ENCODE measurements at regions not wholly inside any gene's neighbourhood (a gene's known extent, or its start where the extent isn't known, plus 50 kb on each side); places are given as distances from the start of the nearest gene placed in this dataset.

DNA sequence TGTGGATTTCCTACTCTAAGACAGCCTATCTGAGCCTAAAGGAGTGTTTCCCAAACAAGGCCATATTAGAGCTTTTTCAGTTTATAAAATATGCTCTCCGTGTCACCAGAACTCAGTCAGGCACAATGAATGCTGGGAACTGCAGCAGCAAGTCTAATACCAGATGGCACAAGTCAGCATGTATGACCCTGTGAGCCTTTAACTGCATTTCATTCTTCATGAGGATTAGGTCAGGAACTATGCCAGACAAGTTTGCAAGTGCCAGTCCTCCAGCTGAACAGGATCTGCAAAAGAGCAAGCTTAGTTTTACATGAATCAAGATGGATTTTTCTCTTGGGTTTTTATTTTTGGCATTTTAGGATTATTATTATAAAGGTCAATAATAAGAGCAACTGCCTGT is 66.7 kb upstream of the SAMD5 start:
- no peaks in the 10 kb centered on the region for H3K36me3 ChIP-seq (ENCODE audit: control insufficient read depth, insufficient read depth, low read length)
- no peak overlapping the region for H3K4me3 ChIP-seq (ENCODE audit: insufficient read depth, low read depth, low read length)
- intact Hi-C loops (cut with micrococcal nuclease), result no loop called here
- BruUV-seq (replicated peaks), result no TSS peak
- no peaks in the 10 kb centered on the region for H3K4me1 ChIP-seq (ENCODE audit: control insufficient read depth, insufficient read depth, low read length)
- no peak overlapping the region for H2AK9ac ChIP-seq (replicated peaks; ENCODE audit: low read depth, low read length, poor library complexity)
- H3K23ac ChIP-seq (ENCODE audit: low read depth, low read length), result no peak overlapping the region
- ATAC-seq (ENCODE audit: low read depth), result no peak; the same call in 1 of the 2 replicates
- H2BK20ac ChIP-seq (ENCODE audit: low read depth, low read length), result no peak overlapping the region
- CTCF ChIA-PET, result no interaction called here
- dilution Hi-C loops (cut with HindIII; ENCODE audit: low sequenced_read_pairs, unreplicated experiment), result no loop called here
- H3K18ac ChIP-seq (ENCODE audit: low read depth, low read length), result no peak overlapping the region
- no peaks in the 10 kb centered on the region for H4K20me1 ChIP-seq (ENCODE audit: insufficient read depth, low read length)
- H4K5ac ChIP-seq (ENCODE audit: low read depth, low read length), result no peak overlapping the region
- 0 out of 2 replicates have a peak, but pooled peaks cover 2% of the 10 kb centered on the region for H3K27me3 ChIP-seq (ENCODE audit: control insufficient read depth, insufficient read depth, low read length)
- H2AK5ac ChIP-seq (ENCODE audit: low read depth, low read length), result no peak overlapping the region
- no peaks in the 10 kb centered on the region for H3K9me1 ChIP-seq (ENCODE audit: insufficient read depth, low read length)
- no peak overlapping the region for H4K91ac ChIP-seq (ENCODE audit: insufficient read depth, low read depth, low read length)
- H4K8ac ChIP-seq (ENCODE audit: low read depth in 2 of 2, low read length in 2 of 2), result no peak overlapping the region
- no peak for DNase-seq
- H3K79me1 ChIP-seq (ENCODE audit: low read depth in 1 of 2, low read length in 2 of 2), result no peaks in the 10 kb centered on the region
- TF ChIP-seq RFX5 (IDR thresholded peaks at IDR 0.05; ENCODE audit: low read depth, low read length) (no peak), RAD21 (IDR thresholded peaks at IDR 0.05; ENCODE audit: low read length) (no peak), SMC3 (IDR thresholded peaks at IDR 0.05; ENCODE audit: low read depth, low read length) (no peak), MAFK (IDR thresholded peaks at IDR 0.05; ENCODE audit: low read depth, low read length) (no peak), RCOR1 (IDR thresholded peaks at IDR 0.05; ENCODE audit: insufficient replicate concordance, low read length) (no peak), MAZ (IDR thresholded peaks at IDR 0.05; ENCODE audit: borderline replicate concordance, low read depth, low read length) (no peak), NFE2L2 (IDR thresholded peaks at IDR 0.05; ENCODE audit: low read depth, low read length) (no peak), CHD1 (IDR thresholded peaks at IDR 0.05; ENCODE audit: low read depth, low read length) (no peak), CEBPB (IDR thresholded peaks at IDR 0.05; ENCODE audit: low read depth, low read length) (no peak), POLR2A (IDR thresholded peaks at IDR 0.05; ENCODE audit: low read depth, low read length) (no peak)
- TF ChIP-seq, protein P1, sequence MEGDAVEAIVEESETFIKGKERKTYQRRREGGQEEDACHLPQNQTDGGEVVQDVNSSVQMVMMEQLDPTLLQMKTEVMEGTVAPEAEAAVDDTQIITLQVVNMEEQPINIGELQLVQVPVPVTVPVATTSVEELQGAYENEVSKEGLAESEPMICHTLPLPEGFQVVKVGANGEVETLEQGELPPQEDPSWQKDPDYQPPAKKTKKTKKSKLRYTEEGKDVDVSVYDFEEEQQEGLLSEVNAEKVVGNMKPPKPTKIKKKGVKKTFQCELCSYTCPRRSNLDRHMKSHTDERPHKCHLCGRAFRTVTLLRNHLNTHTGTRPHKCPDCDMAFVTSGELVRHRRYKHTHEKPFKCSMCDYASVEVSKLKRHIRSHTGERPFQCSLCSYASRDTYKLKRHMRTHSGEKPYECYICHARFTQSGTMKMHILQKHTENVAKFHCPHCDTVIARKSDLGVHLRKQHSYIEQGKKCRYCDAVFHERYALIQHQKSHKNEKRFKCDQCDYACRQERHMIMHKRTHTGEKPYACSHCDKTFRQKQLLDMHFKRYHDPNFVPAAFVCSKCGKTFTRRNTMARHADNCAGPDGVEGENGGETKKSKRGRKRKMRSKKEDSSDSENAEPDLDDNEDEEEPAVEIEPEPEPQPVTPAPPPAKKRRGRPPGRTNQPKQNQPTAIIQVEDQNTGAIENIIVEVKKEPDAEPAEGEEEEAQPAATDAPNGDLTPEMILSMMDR (conservative IDR thresholded peaks at IDR 0.05; ENCODE audit: low read depth, low read length), result no peak
- TF ChIP-seq, protein P2, sequence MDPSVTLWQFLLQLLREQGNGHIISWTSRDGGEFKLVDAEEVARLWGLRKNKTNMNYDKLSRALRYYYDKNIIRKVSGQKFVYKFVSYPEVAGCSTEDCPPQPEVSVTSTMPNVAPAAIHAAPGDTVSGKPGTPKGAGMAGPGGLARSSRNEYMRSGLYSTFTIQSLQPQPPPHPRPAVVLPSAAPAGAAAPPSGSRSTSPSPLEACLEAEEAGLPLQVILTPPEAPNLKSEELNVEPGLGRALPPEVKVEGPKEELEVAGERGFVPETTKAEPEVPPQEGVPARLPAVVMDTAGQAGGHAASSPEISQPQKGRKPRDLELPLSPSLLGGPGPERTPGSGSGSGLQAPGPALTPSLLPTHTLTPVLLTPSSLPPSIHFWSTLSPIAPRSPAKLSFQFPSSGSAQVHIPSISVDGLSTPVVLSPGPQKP (IDR thresholded peaks at IDR 0.05; ENCODE audit: borderline replicate concordance, low read depth, low read length), result no peak
- TF ChIP-seq, protein P3, sequence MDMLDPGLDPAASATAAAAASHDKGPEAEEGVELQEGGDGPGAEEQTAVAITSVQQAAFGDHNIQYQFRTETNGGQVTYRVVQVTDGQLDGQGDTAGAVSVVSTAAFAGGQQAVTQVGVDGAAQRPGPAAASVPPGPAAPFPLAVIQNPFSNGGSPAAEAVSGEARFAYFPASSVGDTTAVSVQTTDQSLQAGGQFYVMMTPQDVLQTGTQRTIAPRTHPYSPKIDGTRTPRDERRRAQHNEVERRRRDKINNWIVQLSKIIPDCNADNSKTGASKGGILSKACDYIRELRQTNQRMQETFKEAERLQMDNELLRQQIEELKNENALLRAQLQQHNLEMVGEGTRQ (IDR thresholded peaks at IDR 0.05; ENCODE audit: low read depth, low read length), result no peak
- H3K4ac ChIP-seq (ENCODE audit: low read depth, low read length), result no peak overlapping the region
- no peak overlapping the region for H2AFZ ChIP-seq (replicated peaks; ENCODE audit: low read length, poor library complexity)
- H3K56ac ChIP-seq (ENCODE audit: extremely low read depth, insufficient read depth, low read length), result no peak overlapping the region
- H3K4me2 ChIP-seq (ENCODE audit: low read depth, low read length), result no peak overlapping the region
- WGBS, 2 experiments (ENCODE audit: extremely low coverage in 2 of 2, insufficient read length in 1 of 2), result no CpG with 5 or more reads among the region's 1 CpG
- in situ Hi-C loops (cut with MboI; ENCODE audit: low sequenced_read_pairs), result no loop called here
- H3K27ac ChIP-seq (ENCODE audit: insufficient read depth, low read length), result no peak overlapping the region
- H2BK5ac ChIP-seq (ENCODE audit: low read depth, low read length, poor library complexity, severe bottlenecking), result no peak overlapping the region
- H2BK120ac ChIP-seq (ENCODE audit: low read depth, low read length), result no peak overlapping the region
- no peak overlapping the region for H2BK15ac ChIP-seq (ENCODE audit: low read depth, low read length)
- no peak overlapping the region for H3K14ac ChIP-seq (replicated peaks; ENCODE audit: low read depth, low read length)
- no peaks in the 10 kb centered on the region for H3K9me3 ChIP-seq (ENCODE audit: control insufficient read depth, insufficient read depth, low read length)
- POLR2A ChIA-PET (ENCODE audit: unreplicated experiment), result interaction anchor here (0.6 kb wide), 1 partner anchor 47 kb away, joined by 5 read pairs; no protein-coding TSS in a partner anchor
- no peak overlapping the region for H3K9ac ChIP-seq (ENCODE audit: low read depth, low read length)

All from IMR-90 (cell line).